Cardiac fibroblast (primary cell): ENCODE measurements at regions not wholly inside any gene's neighbourhood (a gene's known extent, or its start where the extent isn't known, plus 50 kb on each side); places are given as distances from the start of the nearest gene placed in this dataset.

Source experiments
- DNase-seq, 2 donors: peaks; one replicate each; pipeline versions ENCODE4 v3.0.0 to v3.0.0-alpha.2; 2010; ENCODE audit warnings: low read depth in 2 of 2
- H3K4me3 ChIP-seq, 2 donors: replicated peaks in 1 of 2; 1 replicate in 1 of 2; 2 replicates in 1 of 2; pipeline ENCODE4 v1.5.1; 2011; ENCODE audit warnings: low read depth in 2 of 2, low read length in 2 of 2, mild to moderate bottlenecking in 2 of 2, moderate library complexity in 1 of 2
- TF ChIP-seq, protein P1 (sequence below): IDR thresholded peaks from one replicate; pipeline ENCODE4 v1.5.1; 2011; ENCODE audit warnings: low read depth, mild to moderate bottlenecking, low read length, inconsistent platforms

DNA sequence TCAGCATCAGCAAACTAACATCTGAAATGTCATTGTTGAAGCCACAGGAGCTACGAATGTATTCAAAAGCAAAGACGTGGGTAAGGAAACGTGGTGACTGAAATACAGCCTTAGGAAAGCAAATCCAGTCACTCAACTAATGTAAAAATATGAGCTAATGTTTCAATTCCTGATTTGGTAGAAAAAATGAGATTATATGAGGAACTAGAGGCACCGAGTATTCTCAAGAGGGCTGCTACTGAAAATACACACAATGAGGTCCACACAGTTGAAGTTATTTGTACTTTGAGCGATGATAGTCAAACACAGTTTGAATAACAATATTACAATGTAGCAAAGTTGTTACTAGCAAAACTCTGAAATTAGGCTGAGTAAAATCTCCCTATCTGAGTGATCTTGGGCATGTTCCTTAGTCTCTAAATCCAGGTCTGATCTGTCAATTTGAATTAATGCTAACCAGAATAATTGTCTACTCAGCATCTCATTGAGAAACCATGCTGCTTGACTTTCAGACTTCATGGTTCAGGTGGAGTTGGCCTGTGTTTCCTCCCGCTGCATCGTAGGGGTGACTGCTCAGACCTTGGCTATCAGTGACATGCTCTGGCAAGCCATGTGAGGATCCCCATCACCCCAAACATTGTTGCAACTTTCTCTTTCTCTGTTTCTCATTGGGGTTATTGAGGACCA is 467.1 kb upstream of the SOX5 start:
- no peak overlapping the region for H3K4me3 ChIP-seq
- TF ChIP-seq, protein P1, sequence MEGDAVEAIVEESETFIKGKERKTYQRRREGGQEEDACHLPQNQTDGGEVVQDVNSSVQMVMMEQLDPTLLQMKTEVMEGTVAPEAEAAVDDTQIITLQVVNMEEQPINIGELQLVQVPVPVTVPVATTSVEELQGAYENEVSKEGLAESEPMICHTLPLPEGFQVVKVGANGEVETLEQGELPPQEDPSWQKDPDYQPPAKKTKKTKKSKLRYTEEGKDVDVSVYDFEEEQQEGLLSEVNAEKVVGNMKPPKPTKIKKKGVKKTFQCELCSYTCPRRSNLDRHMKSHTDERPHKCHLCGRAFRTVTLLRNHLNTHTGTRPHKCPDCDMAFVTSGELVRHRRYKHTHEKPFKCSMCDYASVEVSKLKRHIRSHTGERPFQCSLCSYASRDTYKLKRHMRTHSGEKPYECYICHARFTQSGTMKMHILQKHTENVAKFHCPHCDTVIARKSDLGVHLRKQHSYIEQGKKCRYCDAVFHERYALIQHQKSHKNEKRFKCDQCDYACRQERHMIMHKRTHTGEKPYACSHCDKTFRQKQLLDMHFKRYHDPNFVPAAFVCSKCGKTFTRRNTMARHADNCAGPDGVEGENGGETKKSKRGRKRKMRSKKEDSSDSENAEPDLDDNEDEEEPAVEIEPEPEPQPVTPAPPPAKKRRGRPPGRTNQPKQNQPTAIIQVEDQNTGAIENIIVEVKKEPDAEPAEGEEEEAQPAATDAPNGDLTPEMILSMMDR: no peak
- no peak for DNase-seq

DNA sequence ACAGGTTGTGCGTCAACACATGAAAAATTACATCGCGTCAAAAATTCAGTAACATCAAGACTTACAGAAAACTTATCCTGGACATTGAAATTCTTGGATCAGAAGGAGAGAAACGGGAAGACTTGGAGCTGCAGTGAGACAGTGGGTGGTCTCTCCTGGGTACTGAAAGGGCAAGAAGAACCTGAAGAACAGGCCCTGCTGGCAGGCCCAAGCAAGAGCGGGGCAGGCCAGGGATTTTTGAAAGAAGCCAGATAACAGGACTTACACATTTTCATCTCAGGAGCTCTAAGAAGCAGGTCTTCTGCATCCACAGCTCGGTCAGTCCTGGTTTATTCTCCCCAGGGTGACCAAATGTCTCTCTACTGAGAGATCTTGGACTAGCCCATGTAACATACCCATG is 466.5 kb upstream of the SOX5 start:
- TF ChIP-seq, protein P1: no peak
- no peak for DNase-seq
- no peak overlapping the region for H3K4me3 ChIP-seq

DNA sequence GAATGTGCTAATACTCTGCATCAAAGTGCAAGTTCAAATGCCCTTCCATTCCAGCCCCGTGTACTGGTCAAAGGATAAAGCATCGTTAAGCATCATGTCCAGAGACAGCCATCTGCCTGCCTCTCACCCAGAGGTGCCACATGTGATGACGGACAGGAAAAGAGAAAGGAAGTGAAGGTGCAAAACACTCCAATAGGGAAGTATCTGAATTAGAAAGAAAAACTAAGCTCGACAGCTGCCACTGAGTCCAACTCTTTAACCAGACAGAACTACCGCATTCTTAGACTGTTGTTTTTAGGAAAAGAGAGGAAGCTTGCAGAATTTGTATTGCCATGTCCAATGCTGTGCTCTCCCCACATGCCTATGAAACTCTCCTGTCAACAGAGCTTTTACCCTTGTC is 465.0 kb upstream of the SOX5 start:
- DNase-seq: no peak
- no peak overlapping the region for H3K4me3 ChIP-seq
- TF ChIP-seq, protein P1: no peak

DNA sequence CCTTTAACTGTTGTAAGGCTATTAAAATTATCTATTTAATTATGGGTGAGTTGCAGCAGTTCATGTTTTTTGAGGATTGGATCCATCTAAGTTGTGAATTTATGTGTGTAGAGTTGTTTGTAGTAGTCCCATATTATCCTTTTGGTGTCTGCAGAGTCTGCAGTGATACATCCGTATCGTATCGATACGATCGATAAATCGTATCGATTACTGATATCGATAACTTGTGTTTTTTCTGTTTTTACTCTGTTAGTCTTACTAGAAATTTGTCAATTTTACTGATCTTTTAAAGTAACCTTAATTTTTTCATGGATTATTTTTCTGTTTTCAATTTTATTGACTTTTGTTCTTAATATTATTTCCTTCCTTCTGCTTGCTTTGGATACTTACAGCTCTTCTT is 462.5 kb upstream of the SOX5 start:
- TF ChIP-seq, protein P1: no peak
- DNase-seq: no peak
- no peak overlapping the region for H3K4me3 ChIP-seq

DNA sequence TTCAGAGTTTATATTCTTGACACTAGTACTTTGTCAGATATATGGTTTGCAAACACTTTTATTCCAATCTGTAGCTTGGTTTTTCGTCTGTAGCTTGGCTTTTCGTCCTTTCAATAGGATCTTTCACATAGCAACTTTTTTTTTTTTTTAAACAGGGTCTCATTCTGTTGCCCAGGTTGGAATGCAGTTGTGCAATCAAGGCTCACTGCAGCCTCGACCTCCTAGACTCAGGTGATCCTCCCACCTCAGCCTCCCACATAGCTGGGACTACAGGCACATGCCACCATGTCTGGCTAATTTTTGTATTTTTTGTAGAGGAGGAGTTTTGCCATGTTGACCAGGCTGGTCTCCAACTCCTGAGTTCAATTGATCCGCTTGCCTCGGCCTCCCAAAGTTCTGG is 460.4 kb upstream of the SOX5 start:
- H3K4me3 ChIP-seq: no peak overlapping the region
- DNase-seq: no peak
- TF ChIP-seq, protein P1: no peak

DNA sequence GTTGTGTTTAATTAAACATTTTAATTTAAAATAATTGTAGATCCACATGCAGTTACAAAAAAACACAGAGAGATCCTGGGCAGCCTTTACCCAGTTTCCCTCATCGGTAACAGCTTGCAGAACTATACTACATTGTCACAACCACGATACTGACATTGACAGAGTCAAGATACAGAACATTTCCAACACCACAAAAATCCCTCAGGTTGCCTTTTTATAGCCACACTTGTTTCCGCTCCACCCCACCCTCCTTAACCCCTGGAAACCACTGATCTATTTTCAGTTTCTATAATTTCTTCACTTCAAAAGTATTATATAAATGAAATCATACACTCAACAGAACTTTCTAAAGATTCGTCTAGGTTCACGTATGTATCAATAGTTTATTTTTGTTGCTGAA is 458.8 kb upstream of the SOX5 start:
- DNase-seq: no peak
- no peak overlapping the region for H3K4me3 ChIP-seq
- TF ChIP-seq, protein P1: no peak

DNA sequence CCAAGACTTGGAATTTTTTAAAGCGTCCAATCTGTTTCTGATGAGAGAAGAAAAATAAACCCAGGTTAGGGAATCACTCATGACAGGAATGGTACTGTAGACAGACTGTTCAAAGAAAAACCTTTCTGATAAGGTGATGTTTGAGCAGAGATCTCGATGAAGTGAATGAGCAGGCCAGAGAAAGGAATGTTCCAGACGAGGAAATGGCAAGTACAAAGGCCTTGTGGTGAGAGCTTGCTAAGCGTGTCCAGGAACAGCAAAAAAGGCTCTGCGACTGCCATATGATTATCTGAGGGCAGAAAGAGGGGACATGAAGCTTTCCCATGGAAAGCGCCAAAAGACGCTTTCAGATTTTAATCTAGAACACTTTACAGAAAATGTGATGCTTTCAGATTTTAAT is 458.4 kb upstream of the SOX5 start:
- TF ChIP-seq, protein P1: no peak
- no peak overlapping the region for H3K4me3 ChIP-seq
- no peak for DNase-seq
